Loucy (cell line): ENCODE measurements at regions not wholly inside any gene's neighbourhood (a gene's known extent, or its start where the extent isn't known, plus 50 kb on each side); places are given as distances from the start of the nearest gene placed in this dataset.
"Not testable (repeated sequence)": the region's sequence is repeated elsewhere in the genome, so short reads cannot be mapped to it uniquely, and the experiment has no call there.

ENCODE experiments used
- H2AFZ ChIP-seq: fragments of 200-600 bp; sonication (generic); 2 replicates; pipeline ENCODE4 v1.6.0; 2016; ENCODE audit warnings: antibody characterized with exemption, mild to moderate bottlenecking, low read length, moderate library complexity
- H3F3A ChIP-seq: fragments of 200-600 bp; 2 replicates; pipeline ENCODE4 v1.6.0; 2016; ENCODE audit warnings: antibody characterized with exemption, low read depth, mild to moderate bottlenecking
- H3K27me3 ChIP-seq: fragments of 200-600 bp; sonication (generic); 2 replicates; pipeline ENCODE4 v1.6.1; 2014; ENCODE audit warnings: low read length, mild to moderate bottlenecking; ENCODE audit not compliant: insufficient read depth, poor library complexity, severe bottlenecking
- H3K36me3 ChIP-seq: fragments of 200-600 bp; sonication (generic); 2 replicates; pipeline ENCODE4 v1.6.1; 2016; ENCODE audit warnings: low read length; ENCODE audit not compliant: insufficient read depth
- H3K4me1 ChIP-seq: fragments of 200-600 bp; sonication (generic); 2 replicates; pipeline ENCODE4 v1.5.1; 2014; ENCODE audit warnings: low read length, mild to moderate bottlenecking; ENCODE audit not compliant: insufficient read depth, poor library complexity, severe bottlenecking
- H3K4me2 ChIP-seq: fragments of 200-600 bp; sonication (generic); 2 replicates; pipeline ENCODE4 v1.6.0; 2014; ENCODE audit warnings: antibody characterized with exemption, low read length, low read depth, mild to moderate bottlenecking; ENCODE audit not compliant: poor library complexity, severe bottlenecking
- H3K4me3 ChIP-seq: fragments of 200-600 bp; sonication (generic); 2 replicates; pipeline ENCODE4 v1.5.1; 2014; ENCODE audit warnings: low read length, mild to moderate bottlenecking, mixed read lengths; ENCODE audit not compliant: poor library complexity, severe bottlenecking
- H3K79me2 ChIP-seq: fragments of 200-600 bp; sonication (generic); 2 replicates; pipeline ENCODE4 v1.6.1; 2014; ENCODE audit warnings: low read length; ENCODE audit not compliant: insufficient read depth
- H3K9ac ChIP-seq: fragments of 200-600 bp; sonication (generic); 2 replicates; pipeline ENCODE4 v1.6.0; 2014; ENCODE audit warnings: mild to moderate bottlenecking, low read depth, low read length, moderate library complexity; ENCODE audit not compliant: poor library complexity, severe bottlenecking
- H3K9me2 ChIP-seq: fragments of 200-600 bp; sonication (generic); replicated peaks from 2 replicates; pipeline ENCODE4 v1.6.1; 2016; ENCODE audit warnings: low read depth, low read length, mixed read lengths
- H3K9me3 ChIP-seq: fragments of 200-600 bp; sonication (generic); 2 replicates; pipeline ENCODE4 v1.6.1; 2014; ENCODE audit warnings: mild to moderate bottlenecking, antibody characterized with exemption, low read length, low read depth; ENCODE audit not compliant: insufficient read depth
- H4K20me1 ChIP-seq: fragments of 200-600 bp; sonication (generic); 2 replicates; pipeline ENCODE4 v1.6.0; 2014; ENCODE audit warnings: antibody characterized with exemption, low read length, mild to moderate bottlenecking; ENCODE audit not compliant: insufficient read depth, poor library complexity, severe bottlenecking
- EZH2phosphoT487 ChIP-seq: fragments of 200-600 bp; IDR thresholded peaks from 2 replicates; pipeline ENCODE4 v1.6.1; 2018; ENCODE audit warnings: antibody characterized with exemption, mild to moderate bottlenecking, moderate library complexity, borderline replicate concordance
- TF ChIP-seq, protein P1 (sequence below): fragments of 200-600 bp; sonication (generic); conservative IDR thresholded peaks from 2 replicates; pipeline ENCODE4 v1.5.1; 2014; ENCODE audit warnings: mild to moderate bottlenecking, antibody characterized with exemption, low read length

DNA sequence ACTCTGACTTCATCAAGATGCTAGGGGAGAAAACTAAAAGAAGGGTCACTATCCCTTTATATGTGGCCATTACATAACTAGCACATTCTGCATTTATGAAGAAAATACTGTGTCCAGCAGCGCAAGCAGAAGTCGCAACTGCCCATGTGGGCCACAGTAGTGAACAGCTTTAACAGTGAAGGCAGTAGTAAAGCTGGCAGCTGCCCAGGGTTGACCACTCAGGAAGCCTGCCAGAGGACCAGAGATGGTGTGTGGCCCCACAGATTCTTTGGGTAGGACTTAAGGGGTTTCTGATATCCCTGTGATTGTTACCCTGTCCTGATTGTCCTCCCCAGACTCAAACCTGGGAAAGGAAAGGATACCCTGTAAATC, 88.3 kb upstream of the NT5E start:
- Histone ChIP-seq H2AFZ (no peak overlapping the region), H3K9me2 (no peaks in the 10 kb centered on the region), H3K9me3 (no peaks in the 10 kb centered on the region), H3K79me2 (no peaks in the 10 kb centered on the region), H3K36me3 (no peaks in the 10 kb centered on the region), H3K4me3 (no peak overlapping the region), H3K9ac (no peak overlapping the region), H3F3A (no peaks in the 10 kb centered on the region), H3K27me3 (no peaks in the 10 kb centered on the region), H3K4me2 (no peak overlapping the region), H4K20me1 (no peaks in the 10 kb centered on the region), H3K4me1 (no peaks in the 10 kb centered on the region)
- no peak for TF ChIP-seq EZH2phosphoT487
- TF ChIP-seq, protein P1, sequence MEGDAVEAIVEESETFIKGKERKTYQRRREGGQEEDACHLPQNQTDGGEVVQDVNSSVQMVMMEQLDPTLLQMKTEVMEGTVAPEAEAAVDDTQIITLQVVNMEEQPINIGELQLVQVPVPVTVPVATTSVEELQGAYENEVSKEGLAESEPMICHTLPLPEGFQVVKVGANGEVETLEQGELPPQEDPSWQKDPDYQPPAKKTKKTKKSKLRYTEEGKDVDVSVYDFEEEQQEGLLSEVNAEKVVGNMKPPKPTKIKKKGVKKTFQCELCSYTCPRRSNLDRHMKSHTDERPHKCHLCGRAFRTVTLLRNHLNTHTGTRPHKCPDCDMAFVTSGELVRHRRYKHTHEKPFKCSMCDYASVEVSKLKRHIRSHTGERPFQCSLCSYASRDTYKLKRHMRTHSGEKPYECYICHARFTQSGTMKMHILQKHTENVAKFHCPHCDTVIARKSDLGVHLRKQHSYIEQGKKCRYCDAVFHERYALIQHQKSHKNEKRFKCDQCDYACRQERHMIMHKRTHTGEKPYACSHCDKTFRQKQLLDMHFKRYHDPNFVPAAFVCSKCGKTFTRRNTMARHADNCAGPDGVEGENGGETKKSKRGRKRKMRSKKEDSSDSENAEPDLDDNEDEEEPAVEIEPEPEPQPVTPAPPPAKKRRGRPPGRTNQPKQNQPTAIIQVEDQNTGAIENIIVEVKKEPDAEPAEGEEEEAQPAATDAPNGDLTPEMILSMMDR = no peak

DNA sequence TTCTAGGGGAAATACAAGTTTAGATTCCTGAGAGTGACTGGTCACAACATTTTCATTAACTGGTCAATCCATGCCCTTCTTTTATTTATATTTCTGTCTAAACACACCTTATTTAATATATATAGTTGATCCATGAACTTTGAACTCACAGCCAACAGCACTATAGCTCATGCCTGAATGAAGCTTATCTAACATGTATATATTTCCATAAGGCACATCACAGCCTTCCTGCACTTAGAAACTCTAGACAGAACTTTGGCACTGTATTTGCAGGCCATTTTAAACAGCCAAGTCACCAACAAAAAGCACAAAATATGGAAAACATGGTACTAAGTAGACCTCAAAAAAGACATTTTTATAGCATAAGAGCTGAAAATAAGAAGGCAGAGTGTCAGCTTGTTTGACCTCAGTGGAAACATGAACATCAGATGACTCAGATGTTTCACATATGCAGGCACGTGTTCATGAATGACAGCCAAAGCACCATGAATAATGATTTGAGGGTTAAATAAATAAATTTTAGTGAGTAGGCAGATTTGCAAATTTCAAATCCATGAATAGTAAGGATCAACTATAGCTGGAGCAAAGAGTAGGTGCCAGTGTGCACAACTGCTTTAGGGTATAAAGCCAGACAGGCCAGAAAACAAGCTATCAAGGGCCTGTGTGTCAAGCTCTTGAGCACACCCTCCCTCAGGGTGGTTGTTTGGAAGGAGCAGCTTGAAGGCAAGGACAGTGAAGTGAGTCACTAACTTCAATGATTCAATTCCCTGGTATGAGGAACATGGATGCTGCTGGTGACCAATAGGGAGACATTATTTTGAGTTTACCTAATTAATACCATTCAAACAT, 88.9 kb upstream of the NT5E start:
- Histone ChIP-seq H3K4me3 (no peak overlapping the region), H3K4me1 (peaks cover 1% of the 10 kb centered on the region), H3K9me3 (no peaks in the 10 kb centered on the region), H3K9me2 (no peaks in the 10 kb centered on the region), H3F3A (no peaks in the 10 kb centered on the region), H2AFZ (no peak overlapping the region), H3K79me2 (no peaks in the 10 kb centered on the region), H3K27me3 (no peaks in the 10 kb centered on the region), H3K36me3 (no peaks in the 10 kb centered on the region), H4K20me1 (no peaks in the 10 kb centered on the region), H3K4me2 (no peak overlapping the region), H3K9ac (no peak overlapping the region)
- TF ChIP-seq EZH2phosphoT487 = no peak
- TF ChIP-seq, protein P1 = no peak

DNA sequence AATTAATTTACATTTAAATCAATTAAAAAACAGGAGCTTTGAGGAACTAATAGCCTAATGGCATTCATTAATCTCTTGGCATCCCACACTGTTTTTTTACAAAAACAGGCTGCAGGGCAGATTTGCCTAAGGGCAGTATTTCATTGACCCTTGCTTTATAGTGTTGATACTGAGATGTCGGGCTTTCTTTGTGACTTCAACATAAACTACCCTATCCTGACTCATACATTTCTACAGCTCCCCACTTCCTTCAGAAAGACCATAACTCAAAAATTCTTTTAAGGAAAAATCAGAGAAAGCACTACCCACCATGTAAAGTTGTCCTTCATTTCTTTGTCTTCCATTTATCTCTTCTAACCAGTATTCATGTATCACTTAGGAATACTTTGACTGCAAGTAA, 92.2 kb upstream of the NT5E start:
- no peak overlapping the region for H2AFZ ChIP-seq
- H3K4me2 ChIP-seq = no peak overlapping the region
- H3K9ac ChIP-seq = no peak overlapping the region
- no peak overlapping the region for H3K4me3 ChIP-seq
- no peaks in the 10 kb centered on the region for H3K9me3 ChIP-seq
- no peaks in the 10 kb centered on the region for H3K27me3 ChIP-seq
- no peaks in the 10 kb centered on the region for H3K9me2 ChIP-seq
- no peak for TF ChIP-seq EZH2phosphoT487
- TF ChIP-seq, protein P1 = no peak
- H3F3A ChIP-seq = no peaks in the 10 kb centered on the region
- no peaks in the 10 kb centered on the region for H3K79me2 ChIP-seq
- H3K36me3 ChIP-seq = no peaks in the 10 kb centered on the region
- no peaks in the 10 kb centered on the region for H4K20me1 ChIP-seq
- peaks cover 5% of the 10 kb centered on the region for H3K4me1 ChIP-seq

DNA sequence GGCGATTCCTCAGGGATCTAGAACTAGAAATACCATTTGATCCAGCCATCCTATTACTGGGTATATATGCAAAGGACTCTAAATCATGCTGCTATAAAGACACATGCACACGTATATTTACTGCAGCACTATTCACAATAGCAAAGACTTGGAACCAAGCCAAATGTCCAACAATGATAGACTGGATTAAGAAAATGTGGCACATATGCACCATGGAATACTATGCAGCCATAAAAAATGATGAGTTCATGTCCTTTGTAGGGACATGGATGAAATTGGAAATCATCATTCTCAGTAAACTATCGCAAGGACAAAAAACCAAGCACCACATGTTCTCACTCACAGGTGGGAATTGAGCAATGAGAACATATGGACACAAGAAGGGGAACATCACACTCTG, 93.1 kb upstream of the NT5E start:
- not testable (repeated sequence) for H3K9me2 ChIP-seq, H4K20me1 ChIP-seq, H3K4me3 ChIP-seq, H3F3A ChIP-seq, H3K9me3 ChIP-seq, H3K27me3 ChIP-seq, H3K36me3 ChIP-seq, H3K4me1 ChIP-seq, H2AFZ ChIP-seq, H3K4me2 ChIP-seq, H3K79me2 ChIP-seq, H3K9ac ChIP-seq
